Tibial nerve (tissue), 4 donors: ENCODE measurements at regions not wholly inside any gene's neighbourhood (a gene's known extent, or its start where the extent isn't known, plus 50 kb on each side); places are given as distances from the start of the nearest gene placed in this dataset.
A peak's percentile ranks its signal among the peaks of the same experiment; 100 is the strongest.
"Not testable (repeated sequence)": the region's sequence is repeated elsewhere in the genome, so short reads cannot be mapped to it uniquely, and the experiment has no call there.

Experiments
- DNase-seq, 2 donors: peaks; one replicate each; pipeline ENCODE4 v3.0.0-alpha.2; 2019; ENCODE audit warnings: low spot score in 2 of 2
- H3K27ac ChIP-seq, 4 donors: fragments of 200-600 bp; sonication (generic) in 3 of 4; one replicate each; pipeline ENCODE4 v1.5.1; 2017 to 2019; ENCODE audit warnings: mild to moderate bottlenecking in 1 of 4
- H3K27me3 ChIP-seq, 2 donors: fragments of 200-600 bp; sonication (generic) in 1 of 2; one replicate each; pipeline versions ENCODE4 v1.5.1 to v1.6.0; 2017 to 2019
- H3K36me3 ChIP-seq, 3 donors: fragments of 200-600 bp; sonication (generic); one replicate each; pipeline ENCODE4 v1.5.1; 2018 to 2019
- H3K4me1 ChIP-seq, 4 donors: fragments of 200-600 bp; sonication (generic) in 3 of 4; one replicate each; pipeline ENCODE4 v1.5.1; 2017 to 2019
- H3K4me3 ChIP-seq, 4 donors: fragments of 200-600 bp; sonication (generic) in 3 of 4; one replicate each; pipeline ENCODE4 v1.5.1; 2017 to 2019; ENCODE audit warnings: mild to moderate bottlenecking in 1 of 4, moderate library complexity in 1 of 4
- H3K9me3 ChIP-seq, 4 donors: fragments of 200-600 bp; sonication (generic) in 3 of 4; one replicate each; pipeline ENCODE4 v1.5.1; 2017 to 2019
- CTCF ChIP-seq, 5 experiments: fragments of 200-600 bp in 3 of 5; fragments of 450-650 bp in 2 of 5; sonication (generic) in 3 of 5; IDR thresholded peaks; one replicate each; pipeline ENCODE4 v1.5.1; 2016 to 2019; ENCODE audit warnings: antibody characterized with exemption in 5 of 5, mild to moderate bottlenecking in 3 of 5, moderate library complexity in 2 of 5
- EP300 ChIP-seq, 2 donors: sonication (generic); formaldehyde crosslinking; IDR thresholded peaks; one replicate each; pipeline ENCODE4 v1.6.1; 2017; ENCODE audit warnings: antibody characterized with exemption in 2 of 2, mild to moderate bottlenecking in 1 of 2
- POLR2A ChIP-seq, 2 donors: fragments of 450-650 bp; IDR thresholded peaks; one replicate each; pipeline ENCODE4 v1.6.1; 2017; ENCODE audit warnings: antibody characterized with exemption in 2 of 2, mild to moderate bottlenecking in 2 of 2, moderate library complexity in 2 of 2
- WGBS, 2 donors: methylation state at CpG; one replicate each; pipeline ENCODE4 v1.1.5; 2018; 5-methylcytosine and 5-hydroxymethylcytosine counted together

- Histone ChIP-seq H3K27ac (no peak overlapping the region), H3K4me1 (peaks cover 0 to 29% (median 0%) of the 10 kb centered on the region in 4 donors), H3K4me3 (no peak overlapping the region), H3K9me3 (no peaks in the 10 kb centered on the region), H3K27me3 (no peaks in the 10 kb centered on the region), H3K36me3 (peaks cover 0 to 4% (median 0%) of the 10 kb centered on the region in 3 donors)
- 92 to 93% methylated on average over 9 of the region's 9 CpGs for WGBS, 2 donors
- no peak for DNase-seq
- TF ChIP-seq EP300 (IDR thresholded peaks at IDR 0.05) = no peak
- TF ChIP-seq POLR2A (IDR thresholded peaks at IDR 0.05) = no peak
- no peak for TF ChIP-seq CTCF (IDR thresholded peaks at IDR 0.05)
These were observed 91.3 kb upstream of the PLEKHM1 start for GRCh38 chr17:45581860-45582259.

GRCh38 chr17:45584092-45585036, 93.8 kb upstream of the PLEKHM1 start:
- Histone ChIP-seq H3K4me1 (peaks cover 0 to 29% (median 0%) of the 10 kb centered on the region in 4 donors), H3K27me3 (no peaks in the 10 kb centered on the region), H3K27ac (peak overlapping the region; percentile 51 to 91 (median 73)), H3K4me3 (peak overlapping the region; percentile 54 to 88 (median 60)), H3K36me3 (peaks cover 0 to 4% (median 0%) of the 10 kb centered on the region in 3 donors), H3K9me3 (no peaks in the 10 kb centered on the region)
- DNase-seq = peak in 1 of 2 donors; percentile 30
- WGBS, 2 donors = 1% methylated on average over 26 to 30 of the region's 62 CpGs
- TF ChIP-seq POLR2A (IDR thresholded peaks at IDR 0.05) (peak in 1 of 2 donors; percentile 5), CTCF (IDR thresholded peaks at IDR 0.05) (peak in 1 of 5 experiments; percentile 21), EP300 (IDR thresholded peaks at IDR 0.05) (no peak)

GRCh38 chr17:45585037-45585733, 94.7 kb upstream of the PLEKHM1 start:
- not testable (repeated sequence) for H3K27me3 ChIP-seq, H3K9me3 ChIP-seq, H3K36me3 ChIP-seq
- DNase-seq = peak; percentile 74 to 84
- Histone ChIP-seq H3K27ac (peak overlapping the region; percentile 51 to 91 (median 73)), H3K4me1 (peaks cover 0 to 29% (median 0%) of the 10 kb centered on the region in 4 donors), H3K4me3 (peak overlapping the region; percentile 54 to 88 (median 60))
- WGBS, 2 donors = 1 to 2% methylated on average over 36 to 40 of the region's 56 CpGs
- TF ChIP-seq EP300 (IDR thresholded peaks at IDR 0.05) = peak in 1 of 2 donors; percentile 53
- peak in 1 of 5 experiments; percentile 11 for TF ChIP-seq CTCF (IDR thresholded peaks at IDR 0.05)
- peak in 1 of 2 donors; percentile 15 for TF ChIP-seq POLR2A (IDR thresholded peaks at IDR 0.05)

GRCh38 chr17:45585794-45586650, 95.5 kb upstream of the PLEKHM1 start:
- Histone ChIP-seq H3K4me1 (peaks cover 0 to 29% (median 0%) of the 10 kb centered on the region in 4 donors), H3K27ac (peak overlapping the region in 3 of 4 donors; percentile 51 to 91 (median 89)), H3K4me3 (peak overlapping the region; percentile 54 to 88 (median 60))
- DNase-seq = peak in 1 of 2 donors; percentile 23
- H3K9me3 ChIP-seq, H3K36me3 ChIP-seq, H3K27me3 ChIP-seq: not testable (repeated sequence)
- WGBS, 2 donors = 2 to 5% methylated on average over 17 to 38 of the region's 62 CpGs
- TF ChIP-seq CTCF (IDR thresholded peaks at IDR 0.05) = peak in 3 of 5 experiments; percentile 21 to 26 (median 23)

GRCh38 chr17:45586651-45586934, 96.1 kb upstream of the PLEKHM1 start:
- DNase-seq, H3K27me3 ChIP-seq, H3K4me3 ChIP-seq, H3K9me3 ChIP-seq, H3K36me3 ChIP-seq, H3K27ac ChIP-seq: not testable (repeated sequence)
- WGBS, 2 donors = 92 to 96% methylated on average over 2 to 5 of the region's 6 CpGs
- H3K4me1 ChIP-seq = peaks cover 0 to 29% (median 0%) of the 10 kb centered on the region in 4 donors
